ENCODE measurements at regions not wholly inside any gene's neighbourhood (a gene's known extent, or its start where the extent isn't known, plus 50 kb on each side); places are given as distances from the start of the nearest gene placed in this dataset.

DNA sequence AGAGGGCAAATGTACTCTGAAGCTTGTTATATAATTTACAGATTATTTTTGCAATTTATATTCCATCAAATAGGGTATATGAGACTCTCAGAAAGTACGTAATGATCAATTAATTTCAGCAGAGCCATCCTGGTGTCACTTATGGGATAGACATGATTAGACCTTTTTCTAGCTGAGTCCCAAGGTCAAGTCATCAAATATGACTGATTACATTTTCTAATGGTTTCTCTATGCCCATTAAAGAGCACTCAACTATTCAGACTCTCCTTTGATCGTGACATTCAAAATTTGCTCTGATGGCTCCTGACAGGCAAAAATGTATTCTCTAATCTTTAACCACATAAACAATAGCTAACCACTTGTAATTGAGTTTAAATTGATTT lies 469.2 kb downstream of the COG6 start (continued):
- TF ChIP-seq ZBED1 (IDR thresholded peaks at IDR 0.05; ENCODE audit: borderline replicate concordance) (no peak), CBX5 (IDR thresholded peaks at IDR 0.05; ENCODE audit: low read depth) (no peak), TCF12 (IDR thresholded peaks at IDR 0.05; ENCODE audit: low read depth, low read length) (no peak), BACH1 (IDR thresholded peaks at IDR 0.05; ENCODE audit: borderline replicate concordance) (no peak), EED (IDR thresholded peaks at IDR 0.05; ENCODE audit: low read depth) (no peak)

DNA sequence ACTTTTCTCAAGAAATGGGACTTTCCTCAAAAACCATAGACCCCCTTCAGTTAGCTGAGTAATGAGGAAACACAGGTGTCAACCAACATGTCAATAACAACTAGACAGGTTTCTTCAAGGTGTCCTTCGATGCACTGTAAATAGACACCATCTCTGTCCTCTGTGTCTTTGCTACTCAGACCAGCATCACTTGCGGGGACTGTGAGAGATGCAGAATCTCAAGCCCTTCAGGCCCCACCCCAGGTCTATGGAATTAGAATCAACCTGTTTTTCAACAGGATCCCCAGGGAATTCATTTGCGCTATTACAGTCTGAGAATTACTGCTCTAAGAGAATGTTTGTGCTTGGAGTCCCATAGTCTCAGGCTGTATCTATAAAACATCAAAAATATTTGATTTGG lies 469.9 kb downstream of the COG6 start:
- RAD21 ChIA-PET (ENCODE audit: unreplicated experiment): no interaction called here
- CTCF ChIA-PET: interaction anchor here (1.1 kb wide), 1 partner anchor 12 kb away, joined by 3 read pairs; no protein-coding TSS in a partner anchor
- H4K20me1 ChIP-seq (ENCODE audit: control insufficient read depth, insufficient read depth): no peaks in the 10 kb centered on the region
- TF ChIP-seq TARDBP (IDR thresholded peaks at IDR 0.05; ENCODE audit: borderline replicate concordance): no peak
- TF ChIP-seq IKZF1 (conservative IDR thresholded peaks at IDR 0.05): no peak
- TF ChIP-seq SMAD5 (IDR thresholded peaks at IDR 0.05; ENCODE audit: low read depth): no peak
- TF ChIP-seq BRCA1 (IDR thresholded peaks at IDR 0.05; ENCODE audit: low read depth, low read length): no peak
- no peak for TF ChIP-seq HDGF (IDR thresholded peaks at IDR 0.05)
- no peak for TF ChIP-seq CHD1 (IDR thresholded peaks at IDR 0.05; ENCODE audit: low read depth, low read length)
- no peak overlapping the region for H3K4me2 ChIP-seq (ENCODE audit: control insufficient read depth, insufficient read depth)
- no peak overlapping the region for H3K9ac ChIP-seq (ENCODE audit: control insufficient read depth, insufficient read depth, low read length)
- H3K9me3 ChIP-seq (replicated peaks; ENCODE audit: control insufficient read depth, insufficient read depth, low read length): no peaks in the 10 kb centered on the region; the same call in 2 of the 3 replicates
- H3K36me3 ChIP-seq (ENCODE audit: control insufficient read depth in 2 of 2, insufficient read depth in 2 of 2, low read length in 1 of 2): no peaks in the 10 kb centered on the region
- 75% methylated on average over 3 of the region's 3 CpGs for WGBS (ENCODE audit: insufficient coverage, insufficient replicate concordance, low lambda C conversion rate, missing lambda C conversion rate)
- no peak overlapping the region for H2AFZ ChIP-seq (ENCODE audit: control insufficient read depth, low read depth, low read length)
- FAIRE-seq (no peak), ATAC-seq (no peak), DNase-seq (ENCODE audit: low read depth, low spot score) (no peak)
- SMC1A ChIA-PET (ENCODE audit: uncharacterized antibody, unreplicated experiment): no interaction called here
- H3K27me3 ChIP-seq (replicated peaks in 1 of 2; ENCODE audit: control insufficient read depth in 2 of 2, insufficient read depth in 2 of 2, low read length in 1 of 2): no peaks in the 10 kb centered on the region; a peak in 1 of 4 replicates
- H3K4me1 ChIP-seq (ENCODE audit: control insufficient read depth, insufficient read depth, low read length): no peaks in the 10 kb centered on the region
- no peak overlapping the region for H3K4me3 ChIP-seq
- H3K79me2 ChIP-seq (ENCODE audit: control insufficient read depth, insufficient read depth, low read length): no peaks in the 10 kb centered on the region
- intact Hi-C loops (cut with micrococcal nuclease; ENCODE audit: unreplicated experiment): no loop called here
- in situ Hi-C loops (cut with MboI): no loop called here
- BruUV-seq (replicated peaks): no TSS peak
- POLR2A ChIA-PET: no interaction called here
- H3K27ac ChIP-seq (ENCODE audit: control insufficient read depth, insufficient read depth): no peak overlapping the region
